GM10266 (cell line): ENCODE measurements at regions not wholly inside any gene's neighbourhood (a gene's known extent, or its start where the extent isn't known, plus 50 kb on each side); places are given as distances from the start of the nearest gene placed in this dataset.

Experiments used
- DNase-seq: peaks from one replicate; pipeline ENCODE4 v3.0.0; 2012; ENCODE audit errors: extremely low spot score
- TF ChIP-seq, protein P1 (sequence below): IDR thresholded peaks from 2 replicates; pipeline ENCODE4 v1.5.1; 2012; ENCODE audit warnings: mild to moderate bottlenecking, low read depth; ENCODE audit not compliant: control insufficient read depth, insufficient read depth; ENCODE audit errors: missing control alignments

DNA sequence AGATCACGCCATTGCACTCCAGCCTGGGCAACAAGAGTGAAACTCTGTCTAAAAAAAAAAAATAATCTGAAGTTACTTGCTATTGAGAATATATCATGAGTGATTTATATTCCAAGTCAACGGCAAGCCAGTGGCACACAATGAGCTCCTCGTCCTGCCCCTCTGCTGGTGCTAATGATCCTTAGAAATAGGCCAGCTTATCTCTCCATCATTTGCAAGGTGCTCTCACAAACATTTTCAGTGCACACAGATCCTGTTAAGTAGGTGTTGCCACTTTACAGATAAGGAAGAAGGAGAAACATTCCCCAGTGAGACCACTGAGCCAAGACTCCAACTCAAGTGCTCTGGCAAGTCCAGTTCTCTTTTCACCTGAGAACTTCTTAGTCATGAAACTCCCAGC is 91.3 kb upstream of the GPR45 start:
- TF ChIP-seq, protein P1, sequence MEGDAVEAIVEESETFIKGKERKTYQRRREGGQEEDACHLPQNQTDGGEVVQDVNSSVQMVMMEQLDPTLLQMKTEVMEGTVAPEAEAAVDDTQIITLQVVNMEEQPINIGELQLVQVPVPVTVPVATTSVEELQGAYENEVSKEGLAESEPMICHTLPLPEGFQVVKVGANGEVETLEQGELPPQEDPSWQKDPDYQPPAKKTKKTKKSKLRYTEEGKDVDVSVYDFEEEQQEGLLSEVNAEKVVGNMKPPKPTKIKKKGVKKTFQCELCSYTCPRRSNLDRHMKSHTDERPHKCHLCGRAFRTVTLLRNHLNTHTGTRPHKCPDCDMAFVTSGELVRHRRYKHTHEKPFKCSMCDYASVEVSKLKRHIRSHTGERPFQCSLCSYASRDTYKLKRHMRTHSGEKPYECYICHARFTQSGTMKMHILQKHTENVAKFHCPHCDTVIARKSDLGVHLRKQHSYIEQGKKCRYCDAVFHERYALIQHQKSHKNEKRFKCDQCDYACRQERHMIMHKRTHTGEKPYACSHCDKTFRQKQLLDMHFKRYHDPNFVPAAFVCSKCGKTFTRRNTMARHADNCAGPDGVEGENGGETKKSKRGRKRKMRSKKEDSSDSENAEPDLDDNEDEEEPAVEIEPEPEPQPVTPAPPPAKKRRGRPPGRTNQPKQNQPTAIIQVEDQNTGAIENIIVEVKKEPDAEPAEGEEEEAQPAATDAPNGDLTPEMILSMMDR = no peak
- no peak for DNase-seq

DNA sequence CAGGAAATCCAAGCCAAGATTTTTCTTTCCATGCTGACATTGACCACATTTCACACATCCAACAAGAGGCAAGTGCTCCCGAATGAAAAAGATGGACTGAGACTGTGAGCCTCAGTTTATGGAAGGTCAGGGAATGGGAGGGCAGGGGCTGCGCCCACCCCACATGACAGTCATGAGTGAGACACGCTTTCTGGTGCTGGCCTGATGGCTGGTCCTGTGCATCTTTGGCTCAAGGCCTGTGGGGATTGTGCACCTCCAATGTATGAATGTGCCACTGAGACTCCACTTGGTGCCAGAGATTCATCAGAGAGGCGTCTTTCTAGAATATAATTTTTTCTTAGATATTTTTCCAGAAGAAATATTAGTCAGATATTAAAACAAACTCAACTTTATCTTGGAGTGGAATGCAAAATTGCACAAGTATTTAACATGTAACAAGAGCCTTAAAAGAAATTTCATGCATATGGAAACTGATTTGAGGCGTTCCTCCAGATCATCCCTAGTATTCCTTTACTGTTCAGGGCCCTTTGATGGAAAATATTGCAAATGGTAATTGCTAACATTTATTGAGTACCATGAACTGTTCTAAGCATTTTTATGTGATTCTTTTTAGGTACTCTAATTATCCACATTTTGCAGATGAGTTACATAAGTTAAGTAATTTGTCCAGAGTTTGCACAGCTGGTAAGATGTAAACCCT is 87.3 kb upstream of the GPR45 start:
- TF ChIP-seq, protein P1 = no peak
- DNase-seq = no peak

DNA sequence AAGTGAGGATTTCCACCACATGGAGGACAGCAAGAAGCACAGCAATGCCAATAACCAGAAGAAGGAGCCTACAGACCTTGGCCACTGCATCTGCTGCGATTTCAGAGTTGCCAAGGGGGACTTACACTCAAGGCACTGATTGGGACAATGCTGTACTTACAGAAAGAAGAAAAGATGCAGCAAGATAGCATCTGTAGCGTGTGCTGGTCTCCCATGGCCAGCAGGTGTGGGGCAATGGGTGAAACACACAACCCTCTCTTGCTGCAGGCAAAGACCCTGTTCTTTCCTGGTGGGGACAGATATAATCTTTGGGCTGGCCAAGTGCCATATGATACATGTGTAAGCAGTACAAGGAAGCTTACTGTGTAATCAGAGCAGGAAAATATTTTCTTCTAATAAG is 85.4 kb upstream of the GPR45 start:
- DNase-seq = no peak
- TF ChIP-seq, protein P1 = no peak

DNA sequence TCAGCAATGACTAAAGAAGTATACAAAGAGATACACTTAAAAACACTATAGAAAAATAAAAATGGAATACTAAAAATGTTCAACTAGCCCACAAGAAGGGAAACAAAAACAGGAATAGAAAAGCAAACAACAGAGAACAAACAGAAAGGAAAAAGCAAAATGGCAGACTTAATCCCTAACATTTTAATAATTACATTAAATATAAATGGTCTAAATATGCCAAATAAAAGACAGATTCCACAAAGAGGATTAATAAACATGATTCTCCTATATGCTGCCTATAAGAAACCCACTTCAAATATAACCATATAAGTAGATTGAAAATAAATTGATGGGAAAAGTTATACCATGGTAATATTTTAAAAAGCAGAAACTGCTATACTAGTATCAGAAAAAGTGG is 83.5 kb upstream of the GPR45 start:
- no peak for DNase-seq
- TF ChIP-seq, protein P1 = no peak

DNA sequence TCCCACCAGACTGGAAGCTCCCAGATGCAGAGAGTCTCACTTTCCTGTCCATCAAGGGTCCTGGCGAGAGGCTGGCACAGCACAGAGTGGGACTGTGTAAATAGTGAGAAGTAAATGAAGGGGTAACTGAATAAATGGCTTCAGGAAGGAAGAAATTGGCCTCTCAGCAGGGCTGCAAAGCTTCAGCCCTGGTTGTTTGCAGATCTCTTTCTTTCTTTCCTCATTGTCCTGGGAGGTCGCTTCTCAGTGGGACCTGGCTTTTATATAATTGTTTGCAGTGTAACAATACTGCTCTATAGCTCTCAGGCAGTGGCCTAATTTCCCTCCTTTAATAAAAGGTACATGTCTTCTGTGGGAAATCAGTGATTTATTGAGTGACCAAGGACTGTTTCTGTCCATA is 74.9 kb upstream of the GPR45 start:
- DNase-seq = no peak

DNA sequence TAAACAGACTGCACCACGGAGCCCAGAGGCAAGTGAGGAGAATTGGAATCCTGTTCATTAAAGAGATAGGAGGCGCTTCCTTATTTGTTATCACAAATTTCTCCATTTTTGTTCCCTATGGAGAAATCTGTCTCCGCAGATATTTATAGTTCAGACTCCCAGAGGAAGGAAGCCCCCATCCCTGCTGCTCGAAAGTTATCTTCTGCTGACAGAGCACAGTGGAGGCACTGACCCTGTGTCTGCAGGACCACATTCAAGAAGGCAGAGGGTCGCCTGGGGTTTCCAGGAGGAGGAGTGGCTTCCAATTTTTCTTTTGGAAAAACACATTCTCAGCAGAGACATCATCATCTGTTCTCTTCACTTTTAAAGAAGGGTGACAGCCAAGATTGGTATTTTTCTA is 73.0 kb upstream of the GPR45 start:
- no peak for DNase-seq
- TF ChIP-seq, protein P1 = no peak

More for the DNA sequence above, 74.9 kb upstream of the GPR45 start:
- TF ChIP-seq, protein P1 = no peak

DNA sequence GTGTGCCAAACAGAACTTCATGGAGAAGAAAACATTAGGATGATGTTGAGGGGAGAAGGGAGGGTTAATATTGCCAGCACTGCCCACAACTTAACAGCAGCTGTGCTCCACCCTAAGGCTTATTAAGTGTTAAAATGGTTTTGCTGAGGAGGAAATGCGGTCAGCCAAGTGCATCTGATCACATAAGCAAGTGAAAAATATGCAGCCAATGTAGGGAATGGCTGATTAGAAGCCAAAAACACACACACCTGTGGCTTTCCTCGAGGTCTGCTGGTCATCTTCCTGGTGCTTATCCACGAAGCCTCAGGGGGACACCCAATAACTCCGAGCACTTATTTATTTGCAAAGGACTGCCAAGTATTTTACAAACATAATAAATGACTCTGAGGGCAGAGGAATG is 66.3 kb upstream of the GPR45 start:
- TF ChIP-seq, protein P1 = no peak
- DNase-seq = no peak
